Right atrium auricular region (tissue), 2 donors: ENCODE measurements at regions not wholly inside any gene's neighbourhood (a gene's known extent, or its start where the extent isn't known, plus 50 kb on each side); places are given as distances from the start of the nearest gene placed in this dataset.

Source experiments
- DNase-seq: peaks from one replicate; pipeline ENCODE4 v3.0.0-alpha.2; 2019; ENCODE audit warnings: low spot score
- H3K27ac ChIP-seq, 2 donors: fragments of 200-600 bp; sonication (generic); 1 replicate in 1 of 2; 2 replicates in 1 of 2; pipeline ENCODE4 v1.5.1; 2016 to 2019
- H3K27me3 ChIP-seq, 2 donors: fragments of 200-600 bp; sonication (generic); one replicate each; pipeline versions ENCODE4 v1.5.1 to v1.6.0; 2017 to 2019
- H3K36me3 ChIP-seq: fragments of 200-600 bp; sonication (generic); one replicate; pipeline ENCODE4 v1.5.1; 2016
- H3K4me1 ChIP-seq, 2 donors: fragments of 200-600 bp; sonication (generic); one replicate each; pipeline versions ENCODE4 v1.5.1 to v1.6.0; 2017 to 2019
- H3K4me3 ChIP-seq, 2 donors: fragments of 200-600 bp; sonication (generic); 1 replicate in 1 of 2; 2 replicates in 1 of 2; pipeline ENCODE4 v1.5.1; 2017 to 2019; ENCODE audit warnings: mild to moderate bottlenecking in 1 of 2, moderate library complexity in 1 of 2
- H3K9me3 ChIP-seq, 2 donors: fragments of 200-600 bp; sonication (generic); one replicate each; pipeline ENCODE4 v1.5.1; 2019
- TF ChIP-seq, protein P1 (sequence below), 2 donors: fragments of 200-600 bp; sonication (generic); IDR thresholded peaks; one replicate each; pipeline ENCODE4 v1.5.1; 2019; ENCODE audit warnings: antibody characterized with exemption in 2 of 2

DNA sequence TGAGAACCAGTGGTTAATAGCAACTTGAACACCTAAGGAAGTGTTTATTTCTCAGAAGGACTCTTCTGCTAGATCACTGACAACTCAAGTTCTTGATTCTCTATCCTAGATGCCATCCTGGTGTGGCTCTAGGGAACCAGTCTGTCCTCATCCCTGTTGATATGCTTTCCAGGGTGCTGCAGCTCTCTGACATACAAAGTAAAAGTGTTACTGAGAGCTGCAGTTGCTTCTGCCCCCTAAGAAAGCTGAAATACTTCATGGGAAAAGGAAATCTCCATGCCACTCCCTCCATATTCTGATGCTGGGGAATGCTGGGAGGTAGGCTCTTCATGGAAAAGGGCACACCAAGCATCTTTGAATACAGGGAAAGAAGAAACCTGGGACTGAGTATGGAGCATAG, 168.1 kb downstream of the KLF6 start:
- H3K9me3 ChIP-seq = peaks cover 0 to 23% of the 10 kb centered on the region in 2 donors
- no peak overlapping the region for H3K27ac ChIP-seq
- no peaks in the 10 kb centered on the region for H3K4me1 ChIP-seq
- no peak for DNase-seq
- H3K27me3 ChIP-seq = no peaks in the 10 kb centered on the region
- no peak overlapping the region for H3K4me3 ChIP-seq
- TF ChIP-seq, protein P1, sequence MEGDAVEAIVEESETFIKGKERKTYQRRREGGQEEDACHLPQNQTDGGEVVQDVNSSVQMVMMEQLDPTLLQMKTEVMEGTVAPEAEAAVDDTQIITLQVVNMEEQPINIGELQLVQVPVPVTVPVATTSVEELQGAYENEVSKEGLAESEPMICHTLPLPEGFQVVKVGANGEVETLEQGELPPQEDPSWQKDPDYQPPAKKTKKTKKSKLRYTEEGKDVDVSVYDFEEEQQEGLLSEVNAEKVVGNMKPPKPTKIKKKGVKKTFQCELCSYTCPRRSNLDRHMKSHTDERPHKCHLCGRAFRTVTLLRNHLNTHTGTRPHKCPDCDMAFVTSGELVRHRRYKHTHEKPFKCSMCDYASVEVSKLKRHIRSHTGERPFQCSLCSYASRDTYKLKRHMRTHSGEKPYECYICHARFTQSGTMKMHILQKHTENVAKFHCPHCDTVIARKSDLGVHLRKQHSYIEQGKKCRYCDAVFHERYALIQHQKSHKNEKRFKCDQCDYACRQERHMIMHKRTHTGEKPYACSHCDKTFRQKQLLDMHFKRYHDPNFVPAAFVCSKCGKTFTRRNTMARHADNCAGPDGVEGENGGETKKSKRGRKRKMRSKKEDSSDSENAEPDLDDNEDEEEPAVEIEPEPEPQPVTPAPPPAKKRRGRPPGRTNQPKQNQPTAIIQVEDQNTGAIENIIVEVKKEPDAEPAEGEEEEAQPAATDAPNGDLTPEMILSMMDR (IDR thresholded peaks at IDR 0.05) = no peak
- no peaks in the 10 kb centered on the region for H3K36me3 ChIP-seq

- Histone ChIP-seq H3K36me3 (no peaks in the 10 kb centered on the region), H3K9me3 (peaks cover 0 to 29% of the 10 kb centered on the region in 2 donors)
Measured at GRCh38 chr10:3613318-3613717, 171.7 kb downstream of the KLF6 start.

DNA sequence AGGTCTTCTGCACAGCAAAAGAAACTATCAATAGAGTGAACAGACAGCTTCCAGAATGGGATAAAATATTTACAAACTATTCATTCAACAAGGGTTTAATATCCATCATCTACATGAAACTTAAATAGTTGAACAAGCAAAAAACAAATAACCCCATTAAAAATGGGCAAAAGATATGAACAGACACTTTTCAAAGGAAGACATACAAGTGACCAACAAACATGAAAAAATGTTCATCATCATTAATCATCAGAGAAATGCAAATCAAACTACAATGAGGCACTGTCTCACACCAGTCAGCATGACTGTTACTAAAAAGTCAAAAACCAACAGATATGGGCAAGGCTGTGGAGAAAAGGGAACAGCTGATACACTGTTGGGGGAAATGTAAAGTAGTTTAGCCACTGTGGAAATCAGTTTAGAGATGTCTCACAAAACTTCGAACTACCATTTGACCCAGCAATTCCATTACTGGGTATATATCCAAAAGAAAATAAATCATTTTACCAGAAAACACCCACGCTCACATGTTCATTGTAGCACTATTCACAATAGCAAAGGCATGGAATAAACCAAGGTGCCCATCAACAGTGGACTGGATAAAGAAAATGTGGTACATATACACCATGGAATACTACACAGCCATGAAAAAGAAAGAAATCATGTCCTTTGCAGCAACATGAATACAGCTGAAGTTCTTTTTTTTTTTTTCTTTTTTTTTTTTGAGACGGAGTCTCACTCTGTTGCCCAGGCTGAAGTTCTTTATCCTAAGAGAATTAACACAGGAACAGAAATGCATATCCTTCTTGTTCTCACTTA, 172.6 kb downstream of the KLF6 start:
- H3K27me3 ChIP-seq = no peaks in the 10 kb centered on the region
- peaks cover 0 to 35% of the 10 kb centered on the region in 2 donors for H3K9me3 ChIP-seq
- no peak overlapping the region for H3K27ac ChIP-seq
- H3K4me1 ChIP-seq = no peaks in the 10 kb centered on the region
- no peak overlapping the region for H3K4me3 ChIP-seq
- TF ChIP-seq, protein P1 (IDR thresholded peaks at IDR 0.05) = no peak
- H3K36me3 ChIP-seq = no peaks in the 10 kb centered on the region
- DNase-seq = no peak

More at GRCh38 chr10:3613318-3613717, 171.7 kb downstream of the KLF6 start:
- no peak overlapping the region for H3K4me3 ChIP-seq
- no peaks in the 10 kb centered on the region for H3K27me3 ChIP-seq
- DNase-seq = no peak
- H3K4me1 ChIP-seq = no peaks in the 10 kb centered on the region
- no peak overlapping the region for H3K27ac ChIP-seq
- TF ChIP-seq, protein P1 (IDR thresholded peaks at IDR 0.05) = no peak

DNA sequence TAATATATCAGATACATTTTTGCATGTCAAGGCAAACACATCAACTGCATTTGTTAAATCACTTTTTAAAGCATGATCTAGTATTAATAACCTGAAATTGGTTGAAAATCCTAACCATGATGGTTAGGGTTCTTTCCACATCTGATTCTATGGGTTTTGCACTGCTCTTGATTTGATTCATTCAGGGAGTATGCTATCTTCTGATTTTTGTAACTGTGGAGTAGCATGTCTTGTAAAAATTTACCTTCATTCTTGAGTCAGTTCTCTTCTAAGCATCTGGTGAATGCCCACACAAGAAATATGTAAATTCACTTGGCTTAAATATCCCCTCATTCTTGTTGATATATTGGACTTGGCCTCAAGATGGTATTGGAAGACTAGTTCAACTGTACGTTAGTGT, 178.7 kb downstream of the KLF6 start:
- TF ChIP-seq, protein P1 (IDR thresholded peaks at IDR 0.05) = no peak
- Histone ChIP-seq H3K9me3 (peaks cover 0 to 28% of the 10 kb centered on the region in 2 donors), H3K27me3 (no peaks in the 10 kb centered on the region), H3K27ac (no peak overlapping the region), H3K4me3 (no peak overlapping the region), H3K4me1 (no peaks in the 10 kb centered on the region), H3K36me3 (no peaks in the 10 kb centered on the region)
- DNase-seq = no peak

DNA sequence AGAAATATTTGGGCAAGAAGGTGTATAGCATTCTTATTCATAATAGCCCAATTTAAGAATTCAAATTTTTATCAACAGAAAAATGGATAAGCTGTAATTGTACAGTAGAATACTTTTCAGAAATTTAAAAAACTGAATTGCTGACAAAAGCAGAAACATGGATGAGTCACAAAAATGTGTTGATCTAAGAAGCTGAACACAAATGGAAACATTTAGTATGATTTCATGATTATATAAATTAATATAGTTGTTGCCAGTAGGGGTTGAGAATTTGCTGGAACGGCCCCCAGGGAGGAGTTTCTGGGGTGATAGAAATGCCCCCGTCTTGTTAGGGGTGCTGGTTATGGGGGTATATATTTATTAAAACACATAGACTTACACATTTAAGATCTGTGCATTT, 179.1 kb downstream of the KLF6 start:
- no peak overlapping the region for H3K27ac ChIP-seq
- H3K27me3 ChIP-seq = no peaks in the 10 kb centered on the region
- DNase-seq = no peak
- TF ChIP-seq, protein P1 (IDR thresholded peaks at IDR 0.05) = no peak
- H3K4me1 ChIP-seq = no peaks in the 10 kb centered on the region
- no peaks in the 10 kb centered on the region for H3K36me3 ChIP-seq
- H3K4me3 ChIP-seq = no peak overlapping the region
- peaks cover 0 to 24% of the 10 kb centered on the region in 2 donors for H3K9me3 ChIP-seq

GRCh38 chr10:3595736-3596135, 189.3 kb downstream of the KLF6 start:
- no peak overlapping the region for H3K4me3 ChIP-seq
- no peak for DNase-seq
- H3K27me3 ChIP-seq = no peaks in the 10 kb centered on the region
- no peaks in the 10 kb centered on the region for H3K4me1 ChIP-seq
- H3K36me3 ChIP-seq = no peaks in the 10 kb centered on the region
- no peaks in the 10 kb centered on the region for H3K9me3 ChIP-seq
- TF ChIP-seq, protein P1 (IDR thresholded peaks at IDR 0.05) = no peak
- no peak overlapping the region for H3K27ac ChIP-seq
